ENCODE measurements at regions not wholly inside any gene's neighbourhood (a gene's known extent, or its start where the extent isn't known, plus 50 kb on each side); places are given as distances from the start of the nearest gene placed in this dataset.

DNA sequence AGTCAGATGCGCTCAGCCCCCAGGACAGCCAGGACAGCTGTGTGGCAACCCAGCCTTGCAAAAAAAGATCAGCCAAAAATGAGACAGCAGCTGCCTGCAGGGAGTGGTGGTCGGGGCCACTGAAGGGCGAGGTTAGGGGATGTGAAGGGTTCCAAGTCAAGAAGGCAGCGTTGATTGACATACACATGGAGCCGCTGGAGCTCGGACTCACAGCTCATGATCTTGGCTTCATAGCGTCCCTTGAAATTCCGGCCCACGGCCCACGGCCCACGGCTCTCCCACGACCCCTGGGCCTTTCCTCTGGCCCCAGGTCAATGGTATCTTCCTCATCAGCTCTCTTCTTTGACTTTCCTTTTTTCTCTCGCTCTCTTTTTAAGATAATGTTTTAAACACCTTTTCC, 390.0 kb upstream of the IRX4 start:
- TF ChIP-seq, protein P1, sequence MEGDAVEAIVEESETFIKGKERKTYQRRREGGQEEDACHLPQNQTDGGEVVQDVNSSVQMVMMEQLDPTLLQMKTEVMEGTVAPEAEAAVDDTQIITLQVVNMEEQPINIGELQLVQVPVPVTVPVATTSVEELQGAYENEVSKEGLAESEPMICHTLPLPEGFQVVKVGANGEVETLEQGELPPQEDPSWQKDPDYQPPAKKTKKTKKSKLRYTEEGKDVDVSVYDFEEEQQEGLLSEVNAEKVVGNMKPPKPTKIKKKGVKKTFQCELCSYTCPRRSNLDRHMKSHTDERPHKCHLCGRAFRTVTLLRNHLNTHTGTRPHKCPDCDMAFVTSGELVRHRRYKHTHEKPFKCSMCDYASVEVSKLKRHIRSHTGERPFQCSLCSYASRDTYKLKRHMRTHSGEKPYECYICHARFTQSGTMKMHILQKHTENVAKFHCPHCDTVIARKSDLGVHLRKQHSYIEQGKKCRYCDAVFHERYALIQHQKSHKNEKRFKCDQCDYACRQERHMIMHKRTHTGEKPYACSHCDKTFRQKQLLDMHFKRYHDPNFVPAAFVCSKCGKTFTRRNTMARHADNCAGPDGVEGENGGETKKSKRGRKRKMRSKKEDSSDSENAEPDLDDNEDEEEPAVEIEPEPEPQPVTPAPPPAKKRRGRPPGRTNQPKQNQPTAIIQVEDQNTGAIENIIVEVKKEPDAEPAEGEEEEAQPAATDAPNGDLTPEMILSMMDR (conservative IDR thresholded peaks at IDR 0.05; ENCODE audit: low read depth, low read length), result no peak
- TF ChIP-seq EZH2 (IDR thresholded peaks at IDR 0.05; ENCODE audit: low read length, unreplicated experiment), result no peak
- TF ChIP-seq EZH2phosphoT487 (IDR thresholded peaks at IDR 0.05; ENCODE audit: borderline replicate concordance, low read length), result no peak
